ENCODE measurements at regions not wholly inside any gene's neighbourhood (a gene's known extent, or its start where the extent isn't known, plus 50 kb on each side); places are given as distances from the start of the nearest gene placed in this dataset.
"Not testable (repeated sequence)": the region's sequence is repeated elsewhere in the genome, so short reads cannot be mapped to it uniquely, and the experiment has no call there.

DNA sequence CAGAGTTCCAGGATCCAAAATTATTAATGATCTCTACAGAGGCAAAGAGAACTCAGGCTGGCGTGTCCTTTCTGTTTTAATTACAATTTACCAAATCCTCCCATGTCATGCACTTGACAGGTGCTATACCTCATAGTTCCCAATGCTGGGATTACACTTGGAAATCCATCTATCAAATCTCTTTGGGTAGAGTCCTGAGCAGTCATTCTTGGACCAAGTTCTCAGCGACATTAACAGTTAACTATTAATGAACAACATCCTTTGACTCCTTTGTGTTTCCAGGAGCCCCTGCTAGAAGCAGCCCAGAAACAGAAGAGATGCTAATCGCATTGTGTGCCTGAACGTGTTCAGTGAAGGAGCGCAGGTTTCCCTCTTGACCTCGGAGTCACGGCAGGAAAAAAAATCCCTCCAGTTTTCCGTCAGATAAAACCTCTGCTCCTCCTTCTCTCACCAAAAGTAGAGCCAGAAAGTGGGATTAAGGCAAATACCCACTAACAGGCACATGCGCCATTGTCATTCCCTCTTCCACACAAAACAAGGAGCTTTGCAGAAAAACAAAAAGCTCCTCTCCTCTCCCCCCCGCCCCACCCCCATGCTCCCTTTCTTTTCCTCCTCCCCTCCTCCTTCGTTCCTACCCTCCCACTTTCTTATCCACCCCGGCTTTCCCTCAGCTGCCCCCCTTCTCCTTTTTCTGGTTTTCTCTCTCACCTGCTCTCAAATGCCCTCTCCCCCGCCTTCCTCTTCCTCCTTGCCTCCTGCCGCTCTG, 224.7 kb downstream of the ZIC5 start:
- no peak for FAIRE-seq
- DNase-seq (ENCODE audit: insufficient read length, low spot score): no peak

DNA sequence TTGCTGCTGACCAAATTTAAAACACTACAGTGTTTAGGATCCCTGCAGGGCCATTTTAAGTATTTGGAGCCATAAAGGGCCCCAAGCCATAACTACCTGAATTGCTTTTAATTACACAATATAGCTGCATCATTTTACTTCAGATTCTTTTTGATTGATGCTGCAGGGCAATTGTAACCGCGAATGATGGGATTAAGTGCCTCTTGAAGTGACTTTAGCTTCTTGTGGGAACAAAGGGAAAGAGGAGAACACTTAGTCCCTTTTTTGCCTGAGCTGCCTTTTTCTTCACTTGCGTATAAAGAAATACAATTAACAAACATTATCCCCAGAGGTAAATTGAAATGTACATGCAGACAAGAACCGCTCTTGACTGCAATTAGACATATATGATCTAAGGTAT, 228.5 kb downstream of the ZIC5 start:
- no peak for FAIRE-seq
- DNase-seq (ENCODE audit: insufficient read length, low spot score): no peak

DNA sequence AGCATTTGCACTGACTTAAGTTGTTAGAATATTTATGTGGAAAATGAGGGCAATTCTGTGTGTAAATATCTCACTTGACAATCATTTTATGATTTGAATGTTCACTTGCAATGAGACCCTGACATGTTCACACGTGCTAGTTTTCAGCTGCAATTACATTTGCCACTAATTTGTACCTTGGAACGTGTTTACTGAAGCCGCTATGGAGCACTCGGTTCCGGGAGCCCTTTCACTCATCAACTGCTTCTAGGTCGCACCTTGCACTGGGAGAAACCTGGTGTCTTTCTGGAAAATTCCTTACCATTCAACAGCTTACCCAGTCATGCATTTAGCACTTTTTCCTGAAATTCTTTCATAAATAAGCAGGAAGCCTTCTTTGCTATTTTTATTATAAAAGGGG, 229.6 kb downstream of the ZIC5 start:
- FAIRE-seq (no peak), DNase-seq (ENCODE audit: insufficient read length, low spot score) (no peak)

GRCh38 chr13:99740251-99740979, 231.2 kb downstream of the ZIC5 start:
- no peak for FAIRE-seq
- DNase-seq (ENCODE audit: insufficient read length, low spot score): no peak

- DNase-seq (ENCODE audit: insufficient read length, low spot score) (no peak), FAIRE-seq (no peak)
Measured at GRCh38 chr13:99738626-99739025, 232.9 kb downstream of the ZIC5 start.

DNA sequence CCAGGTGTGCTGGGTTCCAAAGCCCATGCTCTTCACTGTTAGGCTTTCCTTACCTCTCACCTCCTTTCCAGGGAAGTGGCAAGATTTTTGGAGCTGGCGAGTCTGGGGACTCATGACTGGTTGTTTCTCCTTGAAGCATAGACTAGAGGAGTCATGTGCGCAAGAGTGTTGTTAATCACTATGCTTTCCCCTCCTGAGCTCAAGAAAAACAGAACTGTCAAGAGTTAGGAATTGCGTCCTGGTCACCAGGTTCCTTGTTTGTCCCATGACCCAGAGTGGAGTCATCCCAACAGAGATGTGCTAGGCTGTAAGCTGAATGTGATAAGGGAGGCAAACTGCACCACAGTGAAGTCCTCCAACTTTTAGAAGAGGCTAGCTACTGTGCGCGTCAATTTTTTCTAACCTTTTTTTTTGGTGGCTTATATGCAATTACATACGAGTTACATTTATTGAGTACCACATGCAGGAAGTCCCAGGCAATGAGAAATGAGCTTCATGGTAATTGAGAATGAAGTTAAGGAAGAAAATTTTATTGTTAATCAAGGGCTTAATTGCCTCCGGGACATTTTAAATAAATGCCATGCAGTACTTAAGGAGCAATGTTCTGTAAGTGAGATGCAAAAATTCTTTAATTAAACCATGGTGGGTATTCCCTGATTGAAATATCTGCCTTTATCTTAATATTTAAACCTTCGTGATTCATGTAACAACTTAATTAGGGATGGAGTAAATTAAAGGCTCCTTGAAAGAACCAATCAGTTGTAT, 233.9 kb downstream of the ZIC5 start:
- DNase-seq (ENCODE audit: insufficient read length, low spot score) (no peak), FAIRE-seq (no peak)

- FAIRE-seq: no peak
Measured at GRCh38 chr13:99736541-99736940, 235.0 kb downstream of the ZIC5 start.

DNA sequence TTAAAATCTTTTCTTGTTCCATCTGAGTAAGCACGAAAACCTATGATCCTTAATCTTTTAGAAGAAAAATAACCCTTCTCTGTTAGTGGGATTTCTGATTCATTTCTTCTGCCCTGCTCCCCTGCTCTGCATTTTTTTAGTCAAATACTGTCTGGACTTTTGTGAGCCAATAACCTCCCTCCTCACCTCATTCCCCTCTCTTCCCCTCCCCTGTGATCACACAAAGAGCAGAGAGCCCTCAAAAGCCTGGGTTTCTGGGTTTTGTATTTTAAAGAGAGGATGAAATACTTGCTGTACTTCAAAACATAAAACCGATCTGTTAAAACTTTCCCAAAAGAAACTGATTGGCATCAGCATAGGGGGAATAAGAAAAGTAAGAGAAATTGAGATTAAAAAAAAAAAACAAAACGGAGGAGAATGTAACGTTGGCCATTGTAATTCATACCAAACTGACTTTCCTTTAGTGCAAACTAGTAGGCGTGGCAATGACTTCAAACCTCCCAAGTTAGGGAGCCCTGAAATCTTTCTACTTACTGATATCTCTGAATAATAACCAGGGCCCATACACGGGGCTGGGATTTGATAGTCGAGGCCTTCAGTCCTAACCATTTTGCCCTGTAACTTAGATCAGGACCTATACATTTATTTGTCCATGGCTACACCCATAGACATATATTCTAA, 232.9 kb downstream of the TM9SF2 start:
- DNase-seq (ENCODE audit: insufficient read length, low spot score) (no peak), FAIRE-seq (no peak)

More at GRCh38 chr13:99736541-99736940, 235.0 kb downstream of the ZIC5 start:
- no peak for DNase-seq (ENCODE audit: insufficient read length, low spot score)

GRCh38 chr13:99733346-99733745, 232.1 kb downstream of the TM9SF2 start:
- DNase-seq (ENCODE audit: insufficient read length, low spot score) (no peak), FAIRE-seq (no peak)

DNA sequence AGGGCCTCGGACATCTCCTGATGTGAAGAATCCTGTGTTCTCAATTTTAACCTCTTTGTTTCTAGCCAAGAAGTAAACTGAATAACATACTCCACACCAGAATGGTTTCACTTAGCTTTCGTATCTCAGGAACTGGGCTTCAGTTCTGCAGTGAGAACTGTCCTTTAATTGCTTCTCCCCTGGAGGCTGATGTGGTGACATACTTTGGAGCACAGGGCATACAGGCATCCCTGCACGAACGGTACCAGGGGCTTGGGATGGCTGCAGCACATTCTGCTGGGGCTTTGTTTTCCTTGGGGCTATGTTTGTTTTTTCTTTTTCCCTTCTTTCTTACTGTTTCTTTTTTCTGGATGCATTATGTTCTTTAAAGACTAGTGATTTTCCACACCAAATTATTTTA, 230.5 kb downstream of the TM9SF2 start:
- FAIRE-seq (no peak), DNase-seq (ENCODE audit: insufficient read length, low spot score) (no peak)

DNA sequence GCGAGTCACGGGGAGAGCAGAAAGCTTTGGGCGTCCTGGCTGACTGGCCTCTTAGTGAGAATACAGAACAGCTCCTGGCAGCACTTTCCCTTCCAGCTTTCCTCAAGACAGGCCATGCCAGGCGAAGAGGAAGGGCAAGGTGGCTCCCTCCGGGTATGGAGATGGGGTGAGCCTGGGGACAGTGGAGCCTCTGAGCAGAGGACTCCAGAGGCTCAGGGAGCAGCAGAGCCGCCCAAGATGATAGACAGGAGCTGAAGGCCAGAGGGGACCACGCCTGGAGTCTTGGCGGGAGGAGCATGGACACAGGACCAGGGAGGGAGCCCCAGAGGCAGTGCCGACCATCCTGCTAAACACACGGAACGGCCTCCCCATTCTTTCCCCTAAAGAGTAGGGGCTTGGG, 229.1 kb downstream of the TM9SF2 start:
- FAIRE-seq (no peak), DNase-seq (ENCODE audit: insufficient read length, low spot score) (no peak)

- DNase-seq (ENCODE audit: insufficient read length, low spot score) (no peak), FAIRE-seq (no peak)
Measured at GRCh38 chr13:99729745-99730144, 228.5 kb downstream of the TM9SF2 start.

GRCh38 chr13:99727651-99728050, 226.4 kb downstream of the TM9SF2 start:
- not testable (repeated sequence) for FAIRE-seq; DNase-seq (ENCODE audit: insufficient read length, low spot score)

GRCh38 chr13:99726282-99726894, 225.1 kb downstream of the TM9SF2 start:
- DNase-seq (ENCODE audit: insufficient read length, low spot score): no peak
- no peak for FAIRE-seq

DNA sequence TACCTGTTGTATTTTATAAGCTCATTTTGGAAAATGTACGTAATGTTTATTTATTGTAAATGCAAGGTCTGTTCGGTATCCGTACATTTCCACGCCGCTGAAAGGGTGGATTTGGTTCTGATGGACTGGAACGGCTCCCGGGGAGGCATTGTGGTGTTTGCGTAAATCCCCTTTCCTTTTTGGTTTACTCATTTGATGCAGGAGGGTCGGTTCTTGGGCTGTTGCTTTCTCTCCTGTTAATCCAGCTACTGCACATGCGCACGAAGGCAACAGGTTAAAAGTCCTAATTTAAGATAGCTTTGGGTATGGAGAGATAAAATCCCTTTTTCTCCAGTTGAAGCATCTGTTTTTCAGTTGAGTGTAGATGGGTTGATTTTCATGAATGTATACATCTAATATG, 224.4 kb downstream of the TM9SF2 start:
- FAIRE-seq (no peak), DNase-seq (ENCODE audit: insufficient read length, low spot score) (no peak)

- no peak for DNase-seq (ENCODE audit: insufficient read length, low spot score)
- no peak for FAIRE-seq
Measured at GRCh38 chr13:99724633-99725517, 223.6 kb downstream of the TM9SF2 start.

- FAIRE-seq (no peak), DNase-seq (ENCODE audit: insufficient read length, low spot score) (no peak)
Measured at GRCh38 chr13:99723878-99724277, 222.6 kb downstream of the TM9SF2 start.

DNA sequence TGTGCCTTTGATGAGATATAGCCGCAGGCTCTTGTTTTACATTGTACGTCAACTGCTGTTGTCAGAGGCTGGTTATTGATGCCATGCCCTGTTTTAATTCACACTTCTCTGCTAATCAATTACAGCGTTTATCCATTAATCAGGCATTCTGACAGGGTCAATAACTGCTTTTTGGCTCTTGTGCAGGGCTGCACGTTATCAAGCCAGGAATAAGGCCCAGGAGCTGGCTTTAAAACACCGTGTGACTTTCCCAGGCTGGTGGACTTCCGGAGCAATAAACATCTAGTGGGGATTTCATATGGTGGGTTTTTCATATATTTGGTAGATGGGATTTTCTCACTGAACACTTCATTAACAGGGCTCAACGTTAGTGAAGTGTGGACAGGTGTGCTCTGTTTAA, 221.7 kb downstream of the TM9SF2 start:
- DNase-seq (ENCODE audit: insufficient read length, low spot score) (no peak), FAIRE-seq (no peak)

- no peak for FAIRE-seq
- no peak for DNase-seq (ENCODE audit: insufficient read length, low spot score)
Measured at GRCh38 chr13:99722338-99722818, 221.1 kb downstream of the TM9SF2 start.

Data from GM19239 (cell line).